ENCODE measurements at regions not wholly inside any gene's neighbourhood (a gene's known extent, or its start where the extent isn't known, plus 50 kb on each side); places are given as distances from the start of the nearest gene placed in this dataset.

- Histone ChIP-seq H3K27ac (no peak overlapping the region), H3K9me3 (replicated peaks in 1 of 3) (no peaks in the 10 kb centered on the region), H3K4me1 (replicated peaks in 1 of 2) (no peaks in the 10 kb centered on the region), H3K36me3 (replicated peaks in 1 of 2) (no peaks in the 10 kb centered on the region), H3K4me3 (no peak overlapping the region), H3K27me3 (no peaks in the 10 kb centered on the region)
- 64 to 78% (median 71%) methylated on average over 4 of the region's 4 CpGs for WGBS, 4 donors
- intact Hi-C loops (cut with DNase I): no loop called here
- DNase-seq: no peak
- TF ChIP-seq POLR2A (IDR thresholded peaks at IDR 0.05): no peak
- TF ChIP-seq CTCF (IDR thresholded peaks at IDR 0.05): no peak
Measured at GRCh38 chr4:24396988-24397387, 187.4 kb downstream of the DHX15 start.

DNA sequence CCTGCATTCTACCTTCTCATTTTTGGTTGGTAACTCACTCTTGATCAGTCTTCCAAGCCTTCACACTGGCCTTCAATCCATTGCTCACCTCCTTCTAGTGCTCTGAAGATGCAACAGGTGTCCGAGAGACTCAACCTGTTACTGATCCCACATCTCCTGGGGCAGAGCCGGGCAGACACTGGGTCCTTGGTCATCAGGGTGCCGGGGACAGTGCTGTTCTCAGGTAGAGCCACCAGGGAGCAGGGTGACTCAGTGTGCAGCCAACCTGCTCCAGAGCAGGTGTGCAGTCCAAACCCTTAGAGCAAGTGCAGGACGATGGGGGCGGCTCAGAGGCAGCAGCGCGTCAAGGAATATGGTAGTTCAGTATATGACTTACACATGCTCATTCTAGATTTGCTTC, 188.4 kb downstream of the DHX15 start:
- no peak for DNase-seq
- Histone ChIP-seq H3K27me3 (no peaks in the 10 kb centered on the region), H3K4me1 (replicated peaks in 1 of 2) (no peaks in the 10 kb centered on the region), H3K4me3 (no peak overlapping the region), H3K27ac (no peak overlapping the region), H3K9me3 (replicated peaks in 1 of 3) (no peaks in the 10 kb centered on the region), H3K36me3 (replicated peaks in 1 of 2) (no peaks in the 10 kb centered on the region)
- no peak for TF ChIP-seq POLR2A (IDR thresholded peaks at IDR 0.05)
- no peak for TF ChIP-seq CTCF (IDR thresholded peaks at IDR 0.05)
- intact Hi-C loops (cut with DNase I): no loop called here
- 84 to 97% (median 89%) methylated on average over 7 of the region's 7 CpGs for WGBS, 4 donors

DNA sequence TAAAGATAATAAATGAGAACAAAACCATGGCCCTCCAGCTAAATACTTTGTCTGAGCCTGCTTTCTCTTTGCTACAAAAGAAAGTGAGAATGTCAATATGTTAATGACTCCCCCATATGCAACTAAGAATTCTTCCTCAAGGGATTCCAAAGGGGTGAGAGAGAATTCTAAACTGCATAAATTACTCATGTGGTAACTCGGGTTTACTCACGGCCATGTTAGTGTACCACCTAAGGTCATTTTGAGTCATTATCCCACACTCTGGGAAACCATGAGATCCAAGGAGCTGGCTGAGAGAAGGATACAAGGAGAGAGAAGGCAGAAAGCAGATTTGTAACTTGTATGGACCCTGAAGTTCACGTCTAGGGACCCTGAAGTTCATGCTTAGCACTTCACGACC, 190.3 kb downstream of the DHX15 start:
- Histone ChIP-seq H3K36me3 (replicated peaks in 1 of 2) (no peaks in the 10 kb centered on the region), H3K4me1 (replicated peaks in 1 of 2) (no peaks in the 10 kb centered on the region), H3K9me3 (replicated peaks in 1 of 3) (no peaks in the 10 kb centered on the region), H3K27ac (no peak overlapping the region), H3K4me3 (no peak overlapping the region), H3K27me3 (no peaks in the 10 kb centered on the region)
- DNase-seq: no peak
- intact Hi-C loops (cut with DNase I): no loop called here
- WGBS, 4 donors: 48 to 61% (median 54%) methylated on average over 4 of the region's 4 CpGs
- TF ChIP-seq POLR2A (IDR thresholded peaks at IDR 0.05) (no peak), CTCF (IDR thresholded peaks at IDR 0.05) (no peak)

- Histone ChIP-seq H3K4me3 (no peak overlapping the region), H3K27me3 (no peaks in the 10 kb centered on the region), H3K4me1 (replicated peaks in 1 of 2) (no peaks in the 10 kb centered on the region), H3K27ac (no peak overlapping the region), H3K36me3 (replicated peaks in 1 of 2) (no peaks in the 10 kb centered on the region), H3K9me3 (replicated peaks in 1 of 3) (no peaks in the 10 kb centered on the region)
- no peak for TF ChIP-seq POLR2A (IDR thresholded peaks at IDR 0.05)
- TF ChIP-seq CTCF (IDR thresholded peaks at IDR 0.05): no peak
- WGBS, 4 donors: 70 to 73% (median 72%) methylated on average over 5 of the region's 5 CpGs
- intact Hi-C loops (cut with DNase I): no loop called here
- no peak for DNase-seq
Measured at GRCh38 chr4:24392613-24393012, 191.7 kb downstream of the DHX15 start.
